H9 (cell line): ENCODE measurements at regions not wholly inside any gene's neighbourhood (a gene's known extent, or its start where the extent isn't known, plus 50 kb on each side); places are given as distances from the start of the nearest gene placed in this dataset.

ENCODE experiments used
- DNase-seq: peaks from one replicate; pipeline ENCODE4 v3.0.0-alpha.2; 2017
- H2AFZ ChIP-seq: one replicate; pipeline ENCODE4 v1.6.1; 2013; ENCODE audit warnings: mild to moderate bottlenecking, low read length, control low read depth, moderate library complexity
- H2AK5ac ChIP-seq: 2 replicates; pipeline ENCODE4 v1.6.1; 2013; ENCODE audit warnings: low read length, control low read depth, mixed read lengths; ENCODE audit not compliant: insufficient read length
- H2BK120ac ChIP-seq: one replicate; pipeline ENCODE4 v1.6.1; 2013; ENCODE audit warnings: low read depth, mild to moderate bottlenecking, low read length, control low read depth, inconsistent platforms; ENCODE audit not compliant: poor library complexity, severe bottlenecking
- H2BK12ac ChIP-seq: 2 replicates; pipeline ENCODE4 v1.6.1; 2013; ENCODE audit warnings: low read length, control low read depth, mixed read lengths, low read depth; ENCODE audit not compliant: insufficient read length
- H2BK15ac ChIP-seq: 2 replicates; pipeline ENCODE4 v1.6.1; 2013; ENCODE audit warnings: low read depth, low read length, control low read depth
- H2BK20ac ChIP-seq: one replicate; pipeline ENCODE4 v1.6.1; 2013; ENCODE audit warnings: low read depth, mild to moderate bottlenecking, low read length, control low read depth, inconsistent platforms; ENCODE audit not compliant: poor library complexity, severe bottlenecking
- H2BK5ac ChIP-seq: 2 replicates; pipeline ENCODE4 v1.6.1; 2013; ENCODE audit warnings: low read length, control low read depth, mixed read lengths; ENCODE audit not compliant: insufficient read length
- H3K14ac ChIP-seq: 2 replicates; pipeline ENCODE4 v1.6.1; 2013; ENCODE audit warnings: low read length, control low read depth; ENCODE audit not compliant: insufficient read depth
- H3K18ac ChIP-seq: 2 replicates; pipeline ENCODE4 v1.6.1; 2013; ENCODE audit warnings: low read depth, mild to moderate bottlenecking, mixed read lengths, low read length, control low read depth; ENCODE audit not compliant: insufficient read length
- H3K23ac ChIP-seq: 2 replicates; pipeline ENCODE4 v1.6.1; 2013; ENCODE audit warnings: low read length, control low read depth, mixed read lengths, low read depth; ENCODE audit not compliant: insufficient read length
- H3K23me2 ChIP-seq: 2 replicates; pipeline ENCODE4 v1.6.1; 2013; ENCODE audit warnings: low read depth, mild to moderate bottlenecking, mixed read lengths, low read length, control low read depth; ENCODE audit not compliant: insufficient read length, poor library complexity, severe bottlenecking
- H3K27ac ChIP-seq: 2 replicates; pipeline ENCODE4 v1.5.1; 2013; ENCODE audit warnings: low read length, control low read depth, mixed read lengths, low read depth; ENCODE audit not compliant: insufficient read length
- H3K27me3 ChIP-seq: 2 replicates; pipeline ENCODE4 v1.6.1; 2013; ENCODE audit warnings: low read length, control low read depth, inconsistent platforms; ENCODE audit not compliant: insufficient read depth
- H3K4ac ChIP-seq: 2 replicates; pipeline ENCODE4 v1.6.1; 2013; ENCODE audit warnings: low read depth, mild to moderate bottlenecking, control low read depth, inconsistent platforms, low read length, moderate library complexity
- H3K4me1 ChIP-seq: 2 replicates; pipeline ENCODE4 v1.6.1; 2013; ENCODE audit warnings: low read length, control low read depth, inconsistent platforms; ENCODE audit not compliant: insufficient read depth
- H3K4me2 ChIP-seq: 2 replicates; pipeline ENCODE4 v1.6.1; 2013; ENCODE audit warnings: low read length, control low read depth, mixed read lengths; ENCODE audit not compliant: insufficient read length, insufficient read depth
- H3K56ac ChIP-seq: 2 replicates; pipeline ENCODE4 v1.6.1; 2013; ENCODE audit warnings: low read depth, mild to moderate bottlenecking, mixed read lengths, low read length, control low read depth; ENCODE audit not compliant: insufficient read length
- H3K79me1 ChIP-seq: 2 replicates; pipeline ENCODE4 v1.6.1; 2013; ENCODE audit warnings: low read depth, mild to moderate bottlenecking, moderate library complexity, low read length, control low read depth, inconsistent platforms; ENCODE audit not compliant: insufficient read depth, poor library complexity, severe bottlenecking
- H3K79me2 ChIP-seq: 2 replicates; pipeline ENCODE4 v1.6.1; 2013; ENCODE audit warnings: low read length, control low read depth, inconsistent platforms; ENCODE audit not compliant: insufficient read depth
- H3K9ac ChIP-seq: 2 replicates; pipeline ENCODE4 v1.6.1; 2013; ENCODE audit warnings: low read length, control low read depth, mixed read lengths; ENCODE audit not compliant: insufficient read length; ENCODE audit errors: extremely low read depth
- H3K9me3 ChIP-seq: one replicate; pipeline ENCODE4 v1.6.1; 2013; ENCODE audit warnings: low read depth, low read length, inconsistent platforms; ENCODE audit not compliant: control insufficient read depth
- H3T11ph ChIP-seq: one replicate; pipeline ENCODE4 v1.6.1; 2013; ENCODE audit warnings: mild to moderate bottlenecking, low read length, control low read depth, inconsistent platforms
- H4K20me1 ChIP-seq: one replicate; pipeline ENCODE4 v1.6.1; 2013; ENCODE audit not compliant: control insufficient read depth, insufficient read length, insufficient read depth
- H4K5ac ChIP-seq: 2 replicates; pipeline ENCODE4 v1.6.1; 2013; ENCODE audit warnings: low read depth, mild to moderate bottlenecking, mixed read lengths, low read length, control low read depth; ENCODE audit not compliant: insufficient read length
- H4K8ac ChIP-seq: replicated peaks from 2 replicates; pipeline ENCODE4 v1.6.1; 2013; ENCODE audit warnings: low read length, control low read depth, mixed read lengths, low read depth; ENCODE audit not compliant: insufficient read length
- H4K91ac ChIP-seq: 2 replicates; pipeline ENCODE4 v1.6.1; 2013; ENCODE audit warnings: low read depth, mild to moderate bottlenecking, moderate library complexity, mixed read lengths, low read length, control low read depth; ENCODE audit not compliant: insufficient read length
- H3K27ac Mint-ChIP-seq, 3 experiments: 2 replicates in 2 of 3; 3 replicates in 1 of 3; pipeline ENCODE4 v1.8.0; 2020 to 2021; ENCODE audit warnings: mixed read lengths in 3 of 3, mild to moderate bottlenecking in 1 of 3, moderate library complexity in 1 of 3
- H3K27me3 Mint-ChIP-seq: 2 replicates; pipeline ENCODE4 v1.8.0; 2021; ENCODE audit warnings: low read depth, mild to moderate bottlenecking, moderate library complexity, mixed read lengths
- H3K36me3 Mint-ChIP-seq, 3 experiments: 2 replicates in 2 of 3; 3 replicates in 1 of 3; pipeline ENCODE4 v1.8.0; 2020 to 2021; ENCODE audit warnings: low read depth in 3 of 3, mixed read lengths in 3 of 3; ENCODE audit not compliant: insufficient read depth in 1 of 3
- H3K4me1 Mint-ChIP-seq, 2 experiments: 2 replicates each; pipeline ENCODE4 v1.8.0; 2020; ENCODE audit warnings: mixed read lengths in 2 of 2
- H3K4me3 Mint-ChIP-seq, 2 experiments: 2 replicates in 1 of 2; 3 replicates in 1 of 2; pipeline ENCODE4 v1.8.0; 2020 to 2021; ENCODE audit warnings: mild to moderate bottlenecking in 2 of 2, mixed read lengths in 2 of 2, moderate library complexity in 1 of 2
- H3K9me3 Mint-ChIP-seq, 2 experiments: 2 replicates in 1 of 2; 3 replicates in 1 of 2; pipeline ENCODE4 v1.8.0; 2020; ENCODE audit warnings: mild to moderate bottlenecking in 2 of 2, mixed read lengths in 2 of 2, moderate library complexity in 1 of 2
- WGBS: extraction: QIAGEN DNeasy Blood & Tissue Kit; methylation state at CpG from one replicate; pipeline ENCODE4 v1.1.7; 2013; ENCODE audit warnings: missing lambda C conversion rate, low lambda C conversion rate, mixed read lengths; ENCODE audit not compliant: insufficient read length; ENCODE audit errors: extremely low coverage; 5-methylcytosine and 5-hydroxymethylcytosine counted together
- TF ChIP-seq, protein P1 (sequence below): fragments of 200-600 bp; sonication (generic); conservative IDR thresholded peaks from 3 replicates; pipeline ENCODE4 v1.8.0; 2021; ENCODE audit warnings: antibody characterized with exemption, mild to moderate bottlenecking

DNA sequence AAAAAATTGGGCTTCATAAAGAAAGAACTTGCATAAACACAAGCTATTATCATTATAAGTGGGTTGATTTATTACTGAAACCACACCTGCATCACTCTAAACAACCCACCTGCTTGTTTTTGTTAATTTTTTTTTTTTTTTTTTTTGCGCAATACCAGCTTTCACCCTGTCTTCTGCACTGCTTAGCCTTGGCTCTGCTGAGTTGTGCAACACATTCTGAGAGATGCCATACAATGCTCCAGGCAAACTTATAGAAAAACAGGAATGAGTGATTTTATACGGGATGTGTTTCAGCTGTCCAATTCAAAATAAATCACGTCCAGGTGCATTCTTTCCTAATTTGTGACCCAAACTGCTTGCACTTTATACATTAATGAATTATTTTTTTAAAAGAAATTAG, 923.6 kb downstream of the GATA3 start:
- DNase-seq: no peak
- no peak overlapping the region for H3K56ac ChIP-seq
- H3K27me3 ChIP-seq: no peaks in the 10 kb centered on the region
- WGBS: no CpG with 5 or more reads among the region's 3 CpGs
- no peaks in the 10 kb centered on the region for H3K9me3 ChIP-seq
- Mint-ChIP-seq H3K27ac (no peak overlapping the region), H3K9me3 (no peaks in the 10 kb centered on the region), H3K4me1 (peaks cover 5 to 9% of the 10 kb centered on the region in 2 experiments), H3K27me3 (peaks cover 4% of the 10 kb centered on the region), H3K4me3 (no peak overlapping the region), H3K36me3 (no peaks in the 10 kb centered on the region)
- H4K8ac ChIP-seq: no peak overlapping the region
- no peak overlapping the region for H3K27ac ChIP-seq
- H3K4me2 ChIP-seq: no peak overlapping the region
- H3K4me1 ChIP-seq: no peaks in the 10 kb centered on the region; the same call in 1 of the 2 replicates
- H4K91ac ChIP-seq: no peak overlapping the region
- no peak overlapping the region for H3K23ac ChIP-seq
- TF ChIP-seq, protein P1, sequence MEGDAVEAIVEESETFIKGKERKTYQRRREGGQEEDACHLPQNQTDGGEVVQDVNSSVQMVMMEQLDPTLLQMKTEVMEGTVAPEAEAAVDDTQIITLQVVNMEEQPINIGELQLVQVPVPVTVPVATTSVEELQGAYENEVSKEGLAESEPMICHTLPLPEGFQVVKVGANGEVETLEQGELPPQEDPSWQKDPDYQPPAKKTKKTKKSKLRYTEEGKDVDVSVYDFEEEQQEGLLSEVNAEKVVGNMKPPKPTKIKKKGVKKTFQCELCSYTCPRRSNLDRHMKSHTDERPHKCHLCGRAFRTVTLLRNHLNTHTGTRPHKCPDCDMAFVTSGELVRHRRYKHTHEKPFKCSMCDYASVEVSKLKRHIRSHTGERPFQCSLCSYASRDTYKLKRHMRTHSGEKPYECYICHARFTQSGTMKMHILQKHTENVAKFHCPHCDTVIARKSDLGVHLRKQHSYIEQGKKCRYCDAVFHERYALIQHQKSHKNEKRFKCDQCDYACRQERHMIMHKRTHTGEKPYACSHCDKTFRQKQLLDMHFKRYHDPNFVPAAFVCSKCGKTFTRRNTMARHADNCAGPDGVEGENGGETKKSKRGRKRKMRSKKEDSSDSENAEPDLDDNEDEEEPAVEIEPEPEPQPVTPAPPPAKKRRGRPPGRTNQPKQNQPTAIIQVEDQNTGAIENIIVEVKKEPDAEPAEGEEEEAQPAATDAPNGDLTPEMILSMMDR: no peak
- no peak overlapping the region for H2BK20ac ChIP-seq
- no peak overlapping the region for H2BK120ac ChIP-seq
- H3K23me2 ChIP-seq: no peaks in the 10 kb centered on the region
- no peak overlapping the region for H3K9ac ChIP-seq
- no peak overlapping the region for H3K14ac ChIP-seq
- no peaks in the 10 kb centered on the region for H3K79me1 ChIP-seq
- H2BK15ac ChIP-seq: no peak overlapping the region
- no peak overlapping the region for H2BK12ac ChIP-seq
- no peaks in the 10 kb centered on the region for H4K20me1 ChIP-seq
- H3K18ac ChIP-seq: no peak overlapping the region
- H2AK5ac ChIP-seq: no peak overlapping the region
- no peak overlapping the region for H3K4ac ChIP-seq
- H3T11ph ChIP-seq: no peak overlapping the region
- H2BK5ac ChIP-seq: no peak overlapping the region
- H3K79me2 ChIP-seq: no peaks in the 10 kb centered on the region
- no peak overlapping the region for H4K5ac ChIP-seq
- no peak overlapping the region for H2AFZ ChIP-seq
